ENCODE measurements at regions not wholly inside any gene's neighbourhood (a gene's known extent, or its start where the extent isn't known, plus 50 kb on each side); places are given as distances from the start of the nearest gene placed in this dataset.
"Not testable (repeated sequence)": the region's sequence is repeated elsewhere in the genome, so short reads cannot be mapped to it uniquely, and the experiment has no call there.

DNA sequence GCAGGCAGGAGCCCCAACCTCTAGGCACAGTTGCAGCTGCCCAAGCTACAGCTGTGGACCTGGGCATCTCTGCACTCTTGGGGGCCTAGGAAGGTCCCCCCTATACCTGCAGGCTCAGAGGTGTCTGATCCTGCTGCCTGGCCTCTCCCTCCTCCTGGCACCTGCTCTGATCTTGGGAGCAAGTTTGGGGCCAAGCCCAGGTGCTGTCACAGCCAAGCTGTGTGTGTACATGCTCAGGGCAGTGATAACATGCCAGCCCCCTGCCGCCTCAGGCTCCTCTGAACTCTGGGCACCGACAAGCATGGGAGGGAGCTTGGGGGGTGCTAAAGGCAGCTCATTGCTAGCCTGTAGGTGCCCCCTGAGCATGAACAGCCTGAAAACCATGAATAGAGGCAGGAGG lies 829.6 kb upstream of the VRK2 start:
- TF ChIP-seq POLR2A (IDR thresholded peaks at IDR 0.05): no peak
- TF ChIP-seq, protein P1, sequence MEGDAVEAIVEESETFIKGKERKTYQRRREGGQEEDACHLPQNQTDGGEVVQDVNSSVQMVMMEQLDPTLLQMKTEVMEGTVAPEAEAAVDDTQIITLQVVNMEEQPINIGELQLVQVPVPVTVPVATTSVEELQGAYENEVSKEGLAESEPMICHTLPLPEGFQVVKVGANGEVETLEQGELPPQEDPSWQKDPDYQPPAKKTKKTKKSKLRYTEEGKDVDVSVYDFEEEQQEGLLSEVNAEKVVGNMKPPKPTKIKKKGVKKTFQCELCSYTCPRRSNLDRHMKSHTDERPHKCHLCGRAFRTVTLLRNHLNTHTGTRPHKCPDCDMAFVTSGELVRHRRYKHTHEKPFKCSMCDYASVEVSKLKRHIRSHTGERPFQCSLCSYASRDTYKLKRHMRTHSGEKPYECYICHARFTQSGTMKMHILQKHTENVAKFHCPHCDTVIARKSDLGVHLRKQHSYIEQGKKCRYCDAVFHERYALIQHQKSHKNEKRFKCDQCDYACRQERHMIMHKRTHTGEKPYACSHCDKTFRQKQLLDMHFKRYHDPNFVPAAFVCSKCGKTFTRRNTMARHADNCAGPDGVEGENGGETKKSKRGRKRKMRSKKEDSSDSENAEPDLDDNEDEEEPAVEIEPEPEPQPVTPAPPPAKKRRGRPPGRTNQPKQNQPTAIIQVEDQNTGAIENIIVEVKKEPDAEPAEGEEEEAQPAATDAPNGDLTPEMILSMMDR (IDR thresholded peaks at IDR 0.05): no peak
- Histone ChIP-seq H3K4me1 (no peaks in the 10 kb centered on the region), H3K27ac (no peak overlapping the region), H3K27me3 (no peaks in the 10 kb centered on the region), H3K36me3 (no peaks in the 10 kb centered on the region), H3K9me3 (peaks cover 0 to 18% (median 8%) of the 10 kb centered on the region in 3 donors), H3K4me3 (no peak overlapping the region)
- intact Hi-C loops (cut with DNase I): no loop called here
- DNase-seq: no peak
- no CpG with 5 or more reads among the region's 2 CpGs for WGBS, 2 donors

GRCh38 chr2:57218206-57218605 lies 828.4 kb upstream of the VRK2 start:
- Histone ChIP-seq H3K36me3 (no peaks in the 10 kb centered on the region), H3K27me3 (no peaks in the 10 kb centered on the region), H3K4me3 (no peak overlapping the region), H3K27ac (no peak overlapping the region), H3K4me1 (no peaks in the 10 kb centered on the region), H3K9me3 (peaks cover 0 to 18% (median 8%) of the 10 kb centered on the region in 3 donors)
- WGBS, 2 donors: 60% methylated on average over 2 of the region's 2 CpGs; no CpG with 5 or more reads in 1 of the 2 donors
- no peak for DNase-seq
- no peak for TF ChIP-seq POLR2A (IDR thresholded peaks at IDR 0.05)
- TF ChIP-seq, protein P1 (IDR thresholded peaks at IDR 0.05): no peak
- intact Hi-C loops (cut with DNase I): no loop called here

DNA sequence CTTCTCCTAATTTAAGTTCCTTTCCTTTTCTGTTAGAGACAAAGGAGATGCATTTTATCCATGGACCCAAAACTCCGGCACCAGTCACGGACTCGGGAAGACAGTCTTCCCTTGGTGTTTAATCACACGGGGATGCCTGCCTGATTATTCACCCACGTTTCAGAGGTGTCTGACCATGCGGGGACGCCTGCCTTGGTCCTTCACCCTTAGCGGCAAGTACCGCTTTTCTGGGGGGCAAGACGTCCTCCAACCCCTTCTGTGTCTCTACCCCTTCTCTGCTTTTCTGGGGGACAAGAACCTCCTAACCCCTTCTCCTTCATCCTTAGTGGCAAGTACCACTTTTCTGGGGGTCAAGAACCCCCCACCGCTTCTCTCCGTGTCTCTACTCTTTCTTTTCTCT lies 816.9 kb upstream of the VRK2 start:
- H3K4me3 ChIP-seq; H3K9me3 ChIP-seq; intact Hi-C loops (cut with DNase I); H3K4me1 ChIP-seq; H3K36me3 ChIP-seq; H3K27me3 ChIP-seq; DNase-seq; H3K27ac ChIP-seq: not testable (repeated sequence)
- WGBS, 2 donors: 91 to 94% methylated on average over 10 to 12 of the region's 12 CpGs

DNA sequence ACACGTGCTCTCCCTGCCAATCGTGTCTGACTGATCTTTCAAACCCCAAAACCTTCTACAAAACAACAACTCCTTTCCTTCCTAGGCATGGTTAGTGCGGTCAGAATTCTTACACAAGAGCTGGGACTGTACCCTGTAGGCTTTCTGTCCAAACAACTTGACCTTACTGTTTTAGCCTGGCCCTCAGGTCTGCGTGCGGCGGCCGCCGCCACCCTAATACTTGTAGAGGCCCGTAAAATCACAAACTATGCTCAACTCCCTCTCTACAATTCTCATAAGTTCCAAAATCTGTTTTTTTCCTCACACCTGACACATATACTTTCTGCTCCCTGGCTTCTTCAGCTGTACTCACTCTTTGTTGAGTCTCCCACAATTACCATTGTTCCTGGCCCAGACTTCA lies 814.3 kb upstream of the VRK2 start:
- intact Hi-C loops (cut with DNase I): not testable (repeated sequence)

DNA sequence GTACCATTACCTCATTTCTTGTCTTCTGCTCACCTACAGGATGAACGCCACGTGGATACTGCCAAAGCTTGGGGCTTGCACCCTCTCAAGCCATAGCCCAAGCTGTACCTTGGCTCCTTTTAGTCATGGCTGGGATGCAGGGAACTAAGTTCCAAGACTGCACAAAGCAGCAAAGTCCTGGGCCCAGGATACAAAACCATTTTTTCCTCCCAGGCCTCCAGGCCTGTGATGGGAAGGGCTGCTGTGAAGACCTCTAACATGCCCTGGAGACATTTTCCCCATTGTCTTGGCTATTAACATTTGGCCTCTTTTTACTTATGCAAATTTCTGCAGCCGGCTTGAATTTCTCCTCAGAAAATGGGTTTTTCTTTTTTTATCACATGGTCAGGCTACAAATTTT lies 795.1 kb upstream of the VRK2 start:
- 47 to 48% methylated on average over 3 of the region's 3 CpGs for WGBS, 2 donors
- intact Hi-C loops (cut with DNase I); H3K27me3 ChIP-seq; H3K4me1 ChIP-seq; H3K4me3 ChIP-seq; DNase-seq; H3K36me3 ChIP-seq; H3K27ac ChIP-seq: not testable (repeated sequence)
- peaks cover 0 to 21% (median 13%) of the 10 kb centered on the region in 3 donors for H3K9me3 ChIP-seq

More for the DNA sequence above, 814.3 kb upstream of the VRK2 start:
- H3K4me3 ChIP-seq, H3K27me3 ChIP-seq, DNase-seq, H3K9me3 ChIP-seq, H3K27ac ChIP-seq, H3K4me1 ChIP-seq, H3K36me3 ChIP-seq: not testable (repeated sequence)
- 85 to 86% methylated on average over 9 of the region's 9 CpGs for WGBS, 2 donors

DNA sequence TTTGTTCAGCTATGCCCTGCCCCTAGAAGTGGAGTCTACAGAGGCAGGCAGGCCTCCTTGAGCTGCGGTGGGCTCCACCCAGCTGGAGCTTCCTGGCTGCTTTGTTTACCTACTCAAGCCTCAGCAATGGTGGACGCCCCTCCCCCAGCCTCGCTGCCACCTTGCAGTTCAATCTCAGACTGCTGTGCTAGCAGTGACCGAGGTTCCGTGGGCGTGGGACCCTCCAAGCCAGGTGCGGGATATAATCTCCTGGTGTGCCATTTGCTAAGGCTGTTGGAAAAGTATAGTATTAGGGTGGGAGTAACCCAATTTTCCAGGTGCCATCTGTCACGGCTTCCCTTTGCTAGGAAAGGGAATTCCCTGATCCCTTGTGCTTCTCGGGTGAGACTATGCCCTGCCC lies 770.2 kb upstream of the VRK2 start:
- H3K9me3 ChIP-seq: peaks cover 0 to 19% (median 3%) of the 10 kb centered on the region in 3 donors
- H3K27me3 ChIP-seq; H3K27ac ChIP-seq; DNase-seq; H3K36me3 ChIP-seq; H3K4me3 ChIP-seq; intact Hi-C loops (cut with DNase I); H3K4me1 ChIP-seq: not testable (repeated sequence)
- WGBS, 2 donors: 82 to 86% methylated on average over 4 to 5 of the region's 9 CpGs

DNA sequence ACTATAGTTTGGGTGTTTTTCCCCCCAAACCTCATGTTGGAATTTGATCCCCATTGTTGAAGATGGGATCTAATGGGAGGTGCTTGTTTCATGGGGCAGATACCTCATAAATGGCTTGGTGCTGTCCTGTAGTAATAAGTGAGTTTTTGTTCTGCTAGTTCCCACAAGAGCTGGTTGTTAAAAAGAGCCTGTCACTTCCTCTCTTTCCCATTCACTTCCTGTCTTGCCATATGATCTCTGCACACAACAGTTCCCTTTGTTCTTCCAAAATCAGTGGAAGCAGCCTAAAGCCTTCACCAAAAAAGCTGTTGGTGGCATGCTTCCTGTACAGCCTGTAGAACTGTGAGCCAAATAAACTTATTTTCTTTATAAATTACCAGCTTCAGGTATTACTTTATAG lies 768.2 kb upstream of the VRK2 start:
- Histone ChIP-seq H3K4me1 (no peaks in the 10 kb centered on the region), H3K27ac (no peak overlapping the region), H3K36me3 (no peaks in the 10 kb centered on the region), H3K9me3 (peaks cover 0 to 19% (median 3%) of the 10 kb centered on the region in 3 donors), H3K27me3 (no peaks in the 10 kb centered on the region), H3K4me3 (no peak overlapping the region)
- no peak for DNase-seq
- intact Hi-C loops (cut with DNase I): no loop called here
- TF ChIP-seq, protein P1 (IDR thresholded peaks at IDR 0.05): no peak
- TF ChIP-seq POLR2A (IDR thresholded peaks at IDR 0.05): no peak

Data from esophagus squamous epithelium (tissue), 5 donors.